ENCODE measurements at regions not wholly inside any gene's neighbourhood (a gene's known extent, or its start where the extent isn't known, plus 50 kb on each side); places are given as distances from the start of the nearest gene placed in this dataset.

- no peak overlapping the region for H3K4me3 ChIP-seq (replicated peaks in 1 of 3; ENCODE audit: insufficient read depth in 1 of 3, low read depth in 2 of 3, low read length in 3 of 3)
- H3K4me1 ChIP-seq (ENCODE audit: insufficient read depth, low read length), result no peaks in the 10 kb centered on the region
- BruUV-seq (replicated peaks), result no TSS peak
- H3K27me3 ChIP-seq (ENCODE audit: control insufficient read depth in 1 of 2, insufficient read depth in 2 of 2, low read length in 2 of 2), result no peaks in the 10 kb centered on the region
- ChIA-PET POLR2A (no interaction called here), CTCF (ENCODE audit: low intra/inter-chr PET ratio, low total read pairs) (no interaction called here)
- H3K36me3 ChIP-seq (replicated peaks in 1 of 2; ENCODE audit: control insufficient read depth in 1 of 2, insufficient read depth in 2 of 2, low read length in 2 of 2), result no peaks in the 10 kb centered on the region
- in situ Hi-C loops (cut with HindIII; ENCODE audit: extremely low pct_ligation_motif_present, low pct_unique_long_range_greater_than_20kb), result no loop called here
- H4K20me1 ChIP-seq (ENCODE audit: insufficient read depth, low read length), result no peaks in the 10 kb centered on the region
- peaks cover 78% of the 10 kb centered on the region for H3K9me3 ChIP-seq (ENCODE audit: low read length)
- FAIRE-seq (no peak), ATAC-seq (no peak), DNase-seq (ENCODE audit: low spot score) (no peak)
- H2AFZ ChIP-seq (ENCODE audit: low read length), result no peak overlapping the region
- no peaks in the 10 kb centered on the region for H3K79me2 ChIP-seq (ENCODE audit: insufficient read depth, low read length)
- H3K27ac ChIP-seq (ENCODE audit: extremely low read length, insufficient read depth, low read length), result no peak overlapping the region
- no peak overlapping the region for H3K4me2 ChIP-seq (ENCODE audit: low read depth, low read length)
- H3K9ac ChIP-seq (ENCODE audit: insufficient read depth, low read depth, low read length), result no peak overlapping the region
- no peak for TF ChIP-seq THAP9 (CRISPR knock-in tag; IDR thresholded peaks at IDR 0.05; ENCODE audit: borderline replicate concordance)
- no peak for TF ChIP-seq SPEN (CRISPR knock-in tag; IDR thresholded peaks at IDR 0.05; ENCODE audit: low read depth)
- TF ChIP-seq TMF1 (CRISPR knock-in tag; IDR thresholded peaks at IDR 0.05; ENCODE audit: low read depth), result no peak
- no peak for TF ChIP-seq AGO2 (optimal IDR thresholded peaks at IDR 0.05; ENCODE audit: low read depth, low read length)
- no peak for TF ChIP-seq MLXIP (CRISPR knock-in tag; IDR thresholded peaks at IDR 0.05; ENCODE audit: borderline replicate concordance)
- TF ChIP-seq NFE2L2 (IDR thresholded peaks at IDR 0.05; ENCODE audit: low read length), result no peak
- 15% methylated on average over 6 of the region's 6 CpGs for WGBS (ENCODE audit: low lambda C conversion rate)
- intact Hi-C loops (cut with micrococcal nuclease; ENCODE audit: unreplicated experiment), result no loop called here
Measured at GRCh38 chr3:6717026-6717943, 143.6 kb upstream of the GRM7 start.
